ENCODE measurements at regions not wholly inside any gene's neighbourhood (a gene's known extent, or its start where the extent isn't known, plus 50 kb on each side); places are given as distances from the start of the nearest gene placed in this dataset.

- no peak for TF ChIP-seq MYC (IDR thresholded peaks at IDR 0.05; ENCODE audit: low read depth, low read length)
- no peak for TF ChIP-seq MAX (IDR thresholded peaks at IDR 0.05; ENCODE audit: low read depth, low read length)
- TF ChIP-seq POLR2A (IDR thresholded peaks at IDR 0.05; ENCODE audit: extremely low read depth, insufficient read length), result no peak
- DNase-seq (ENCODE audit: low read depth), result no peak
- H3K4me3 ChIP-seq (ENCODE audit: low read depth, low read length), result no peak overlapping the region
Observed at GRCh38 chr3:104555728-104556127, 811.0 kb upstream of the ALCAM start.

DNA sequence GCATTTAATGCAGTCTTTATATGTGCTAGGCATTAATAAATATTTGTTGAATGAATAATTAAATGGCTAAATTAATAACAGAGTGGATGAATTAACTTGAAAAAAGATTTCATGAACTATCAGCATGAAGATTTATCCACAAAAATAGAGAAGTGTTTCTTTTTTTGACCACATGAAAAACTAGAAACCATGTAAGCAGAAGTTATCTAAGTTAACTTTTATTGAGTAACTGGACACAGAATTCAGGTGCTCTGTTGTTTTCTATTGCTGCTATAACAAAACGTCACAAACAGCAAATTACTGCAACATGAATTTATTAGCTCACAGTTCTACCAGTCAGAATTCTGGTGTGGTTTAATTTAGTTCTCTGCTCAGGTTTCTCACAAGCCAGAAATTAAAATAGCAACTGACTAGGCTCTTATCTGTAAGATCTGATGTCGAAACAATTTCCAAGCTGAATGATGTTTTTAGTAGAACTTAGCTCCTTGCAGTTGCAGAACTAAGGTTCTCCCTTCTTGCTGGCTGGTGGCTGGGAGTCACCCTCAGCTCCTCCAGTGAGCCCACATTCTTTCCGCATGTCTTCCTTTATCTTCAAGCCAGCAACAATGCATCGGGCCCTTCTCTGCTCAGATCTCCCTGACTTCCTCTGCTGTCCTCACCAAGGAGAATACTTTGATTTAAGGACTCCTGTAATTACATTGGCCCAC is 810.2 kb upstream of the ALCAM start:
- DNase-seq (ENCODE audit: low read depth), result peak; percentile 49
- TF ChIP-seq MYC (IDR thresholded peaks at IDR 0.05; ENCODE audit: low read depth, low read length), result no peak
- TF ChIP-seq MAX (IDR thresholded peaks at IDR 0.05; ENCODE audit: low read depth, low read length), result no peak
- no peak for TF ChIP-seq POLR2A (IDR thresholded peaks at IDR 0.05; ENCODE audit: extremely low read depth, insufficient read length)
- TF ChIP-seq CTCF (IDR thresholded peaks at IDR 0.05; ENCODE audit: low read depth, low read length), result no peak
- no peak overlapping the region for H3K4me3 ChIP-seq (ENCODE audit: low read depth, low read length)

DNA sequence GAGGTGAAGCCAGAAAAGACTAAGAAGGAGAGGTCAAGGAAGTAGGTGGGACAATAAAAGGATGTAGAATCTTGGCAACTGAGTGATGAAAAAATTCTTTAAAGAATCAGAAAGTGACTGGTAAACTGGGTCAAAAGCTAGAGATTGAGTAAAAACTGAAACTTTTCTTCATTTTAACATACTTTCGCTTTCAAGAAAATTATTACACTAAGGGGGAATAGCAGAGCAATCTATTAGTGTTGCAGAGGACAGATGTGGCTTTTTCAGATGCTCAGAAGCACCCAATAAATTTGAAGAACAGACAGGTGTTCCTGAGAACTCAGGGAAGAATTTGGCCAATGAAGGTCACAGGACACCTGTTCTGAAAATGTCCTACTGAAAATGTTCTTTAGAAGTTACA is 805.4 kb upstream of the ALCAM start:
- no peak overlapping the region for H3K4me3 ChIP-seq (ENCODE audit: low read depth, low read length)
- DNase-seq (ENCODE audit: low read depth), result no peak
- TF ChIP-seq POLR2A (IDR thresholded peaks at IDR 0.05; ENCODE audit: extremely low read depth, insufficient read length) (no peak), MAX (IDR thresholded peaks at IDR 0.05; ENCODE audit: low read depth, low read length) (no peak), MYC (IDR thresholded peaks at IDR 0.05; ENCODE audit: low read depth, low read length) (no peak)

GRCh38 chr3:104564045-104564643 is 802.6 kb upstream of the ALCAM start:
- peak; percentile 69 for TF ChIP-seq CTCF (IDR thresholded peaks at IDR 0.05; ENCODE audit: low read depth, low read length)
- TF ChIP-seq MYC (IDR thresholded peaks at IDR 0.05; ENCODE audit: low read depth, low read length), result no peak
- H3K4me3 ChIP-seq (ENCODE audit: low read depth, low read length), result no peak overlapping the region
- DNase-seq (ENCODE audit: low read depth), result peak; percentile 61

GRCh38 chr3:104566054-104566453 is 800.7 kb upstream of the ALCAM start:
- no peak for TF ChIP-seq MAX (IDR thresholded peaks at IDR 0.05; ENCODE audit: low read depth, low read length)
- TF ChIP-seq MYC (IDR thresholded peaks at IDR 0.05; ENCODE audit: low read depth, low read length), result no peak
- TF ChIP-seq CTCF (IDR thresholded peaks at IDR 0.05; ENCODE audit: low read depth, low read length), result no peak
- TF ChIP-seq POLR2A (IDR thresholded peaks at IDR 0.05; ENCODE audit: extremely low read depth, insufficient read length), result no peak
- H3K4me3 ChIP-seq (ENCODE audit: low read depth, low read length), result no peak overlapping the region
- no peak for DNase-seq (ENCODE audit: low read depth)

GRCh38 chr3:104575634-104576033 is 791.1 kb upstream of the ALCAM start:
- DNase-seq (ENCODE audit: low read depth), result no peak
- H3K4me3 ChIP-seq (ENCODE audit: low read depth, low read length), result no peak overlapping the region
- no peak for TF ChIP-seq MAX (IDR thresholded peaks at IDR 0.05; ENCODE audit: low read depth, low read length)
- TF ChIP-seq CTCF (IDR thresholded peaks at IDR 0.05; ENCODE audit: low read depth, low read length), result no peak
- no peak for TF ChIP-seq MYC (IDR thresholded peaks at IDR 0.05; ENCODE audit: low read depth, low read length)
- TF ChIP-seq POLR2A (IDR thresholded peaks at IDR 0.05; ENCODE audit: extremely low read depth, insufficient read length), result no peak

Measured in NB4 (cell line).